ENCODE measurements at regions not wholly inside any gene's neighbourhood (a gene's known extent, or its start where the extent isn't known, plus 50 kb on each side); places are given as distances from the start of the nearest gene placed in this dataset.

DNA sequence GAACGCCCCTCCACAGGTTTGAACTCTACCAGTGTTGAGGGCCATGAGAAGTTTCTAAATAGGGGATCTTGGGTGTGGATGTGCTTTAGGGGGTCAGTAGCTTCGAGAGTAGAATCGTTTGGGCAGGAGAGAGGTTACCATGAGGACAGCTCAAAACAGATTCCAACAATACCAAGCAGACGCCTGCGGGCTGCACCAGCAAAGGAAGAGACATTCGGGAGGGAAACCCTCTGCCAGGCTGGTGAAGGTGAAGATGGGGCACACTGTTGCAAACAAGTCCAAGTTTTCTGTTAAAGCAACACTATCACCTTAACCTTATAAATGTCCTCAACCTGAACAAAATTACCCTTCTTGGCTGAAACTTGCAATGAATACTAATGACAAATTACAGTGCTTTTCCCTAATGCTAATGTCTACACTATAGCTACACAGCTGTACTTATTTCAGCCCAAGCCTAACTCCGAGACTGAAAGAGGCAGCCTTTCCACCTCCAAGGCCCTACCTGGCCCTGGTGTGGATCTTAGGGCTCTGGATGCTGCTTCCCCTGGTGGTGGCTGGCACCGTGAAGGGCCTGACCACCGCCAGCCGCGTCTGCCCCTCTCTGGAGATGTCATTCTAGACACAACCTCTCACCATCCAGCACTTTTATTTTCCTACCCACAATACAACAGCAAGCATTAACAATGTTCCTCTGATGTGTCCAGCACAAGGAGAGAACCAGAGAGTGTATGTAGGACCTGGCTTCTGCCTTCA is 80.1 kb downstream of the DLL1 start:
- Histone ChIP-seq H3K9me3 (ENCODE audit: control insufficient read depth, low read depth, low read length) (no peaks in the 10 kb centered on the region), H3K27ac (ENCODE audit: low read length) (no peak overlapping the region), H3K27me3 (ENCODE audit: control insufficient read depth, insufficient read depth, low read length) (no peaks in the 10 kb centered on the region), H3K4me3 (ENCODE audit: low read length) (no peak overlapping the region), H3K36me3 (ENCODE audit: control insufficient read depth, low read depth, low read length) (no peaks in the 10 kb centered on the region), H3K4me1 (ENCODE audit: control insufficient read depth, low read depth, low read length) (no peaks in the 10 kb centered on the region), H3K9ac (ENCODE audit: low read length) (no peak overlapping the region)

DNA sequence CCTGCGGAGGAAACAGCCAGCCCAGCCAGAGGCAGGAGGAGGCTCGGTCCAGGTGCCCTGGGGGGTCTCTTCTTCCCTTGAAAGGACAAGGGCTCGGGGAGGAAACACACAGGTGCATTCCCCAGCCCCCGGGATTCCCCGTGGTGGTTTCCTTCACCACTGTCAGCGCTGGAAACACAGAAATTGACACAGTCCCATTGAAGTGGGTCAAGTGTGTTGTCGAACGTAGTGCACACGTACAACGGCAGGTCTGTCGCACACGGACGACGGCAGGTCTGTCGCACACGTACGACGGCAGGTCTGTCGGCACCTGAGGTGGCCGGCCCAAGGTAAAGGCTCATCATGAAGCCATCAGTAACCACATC is 80.9 kb downstream of the DLL1 start:
- Histone ChIP-seq H3K9ac (ENCODE audit: low read length) (no peak overlapping the region), H3K27me3 (ENCODE audit: control insufficient read depth, insufficient read depth, low read length) (no peaks in the 10 kb centered on the region), H3K27ac (ENCODE audit: low read length) (no peak overlapping the region), H3K36me3 (ENCODE audit: control insufficient read depth, low read depth, low read length) (no peaks in the 10 kb centered on the region), H3K4me3 (ENCODE audit: low read length) (no peak overlapping the region), H3K4me1 (ENCODE audit: control insufficient read depth, low read depth, low read length) (no peaks in the 10 kb centered on the region), H3K9me3 (ENCODE audit: control insufficient read depth, low read depth, low read length) (no peaks in the 10 kb centered on the region)

DNA sequence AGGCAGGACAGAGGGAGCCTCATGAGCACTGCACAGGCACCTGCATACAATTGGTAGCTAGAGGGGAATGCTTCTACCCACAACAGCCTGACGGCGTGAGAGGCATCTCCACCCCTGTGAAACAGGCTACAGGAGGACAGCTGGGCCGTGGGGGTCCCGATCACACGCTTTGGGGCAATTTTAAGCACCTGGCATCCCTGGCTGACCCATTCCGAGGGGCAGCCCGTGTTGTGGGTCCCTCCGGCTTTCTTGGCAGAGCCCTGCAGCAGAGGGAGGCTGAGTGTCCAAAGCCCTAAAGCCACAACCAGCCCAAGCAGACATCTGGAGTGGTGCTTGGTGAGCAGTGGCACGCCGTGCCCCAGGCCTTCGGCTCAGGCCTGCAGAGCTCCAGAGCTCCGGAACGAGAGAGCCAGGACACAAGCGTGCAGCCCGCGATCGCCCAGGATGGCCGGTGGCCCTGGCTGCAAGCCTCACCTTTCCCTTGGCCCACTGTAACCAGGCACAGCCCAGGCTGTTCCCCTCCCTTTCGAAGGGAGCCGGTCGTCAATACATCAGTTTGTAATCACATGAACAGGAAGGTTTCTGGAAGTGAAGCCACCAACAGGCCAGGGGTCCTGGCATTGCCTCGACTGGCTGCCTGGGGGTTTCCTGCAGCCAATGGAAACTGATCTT is 81.4 kb downstream of the DLL1 start:
- H3K9me3 ChIP-seq (ENCODE audit: control insufficient read depth, low read depth, low read length): no peaks in the 10 kb centered on the region
- H3K27ac ChIP-seq (ENCODE audit: low read length): no peak overlapping the region
- H3K4me3 ChIP-seq (ENCODE audit: low read length): no peak overlapping the region
- no peak overlapping the region for H3K9ac ChIP-seq (ENCODE audit: low read length)
- H3K27me3 ChIP-seq (ENCODE audit: control insufficient read depth, insufficient read depth, low read length): no peaks in the 10 kb centered on the region
- H3K36me3 ChIP-seq (ENCODE audit: control insufficient read depth, low read depth, low read length): no peaks in the 10 kb centered on the region
- H3K4me1 ChIP-seq (ENCODE audit: control insufficient read depth, low read depth, low read length): no peaks in the 10 kb centered on the region

- H3K27me3 ChIP-seq (ENCODE audit: control insufficient read depth, insufficient read depth, low read length): no peaks in the 10 kb centered on the region
- no peak overlapping the region for H3K9ac ChIP-seq (ENCODE audit: low read length)
- H3K9me3 ChIP-seq (ENCODE audit: control insufficient read depth, low read depth, low read length): no peaks in the 10 kb centered on the region
- H3K27ac ChIP-seq (ENCODE audit: low read length): no peak overlapping the region
- no peaks in the 10 kb centered on the region for H3K36me3 ChIP-seq (ENCODE audit: control insufficient read depth, low read depth, low read length)
- H3K4me3 ChIP-seq (ENCODE audit: low read length): no peak overlapping the region
- no peaks in the 10 kb centered on the region for H3K4me1 ChIP-seq (ENCODE audit: control insufficient read depth, low read depth, low read length)
Measured at GRCh38 chr6:170208651-170209353, 82.1 kb downstream of the DLL1 start.

DNA sequence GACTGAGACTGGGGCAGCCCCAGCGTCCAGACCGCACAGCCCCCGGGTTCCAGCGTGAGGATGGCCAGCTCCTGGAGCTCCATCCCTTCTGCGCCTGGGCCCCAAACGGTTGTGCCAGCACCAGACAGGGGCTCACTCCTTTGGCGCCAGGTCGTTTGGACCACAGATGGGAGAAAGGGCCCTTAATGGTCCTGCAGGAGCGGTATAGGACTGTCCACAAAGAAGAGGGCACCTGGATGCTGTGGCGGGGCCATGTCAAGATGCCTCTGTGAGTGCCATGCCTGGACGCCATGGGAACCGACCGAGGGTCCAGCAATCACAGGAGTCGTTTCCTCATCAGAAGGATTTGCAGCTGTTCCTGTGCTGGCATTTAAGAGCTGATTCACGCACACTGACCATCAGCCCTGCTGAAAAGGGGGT is 82.7 kb downstream of the DLL1 start:
- no peaks in the 10 kb centered on the region for H3K27me3 ChIP-seq (ENCODE audit: control insufficient read depth, insufficient read depth, low read length)
- H3K9ac ChIP-seq (ENCODE audit: low read length): no peak overlapping the region
- H3K27ac ChIP-seq (ENCODE audit: low read length): no peak overlapping the region
- H3K9me3 ChIP-seq (ENCODE audit: control insufficient read depth, low read depth, low read length): no peaks in the 10 kb centered on the region
- H3K36me3 ChIP-seq (ENCODE audit: control insufficient read depth, low read depth, low read length): no peaks in the 10 kb centered on the region
- H3K4me3 ChIP-seq (ENCODE audit: low read length): no peak overlapping the region
- H3K4me1 ChIP-seq (ENCODE audit: control insufficient read depth, low read depth, low read length): no peaks in the 10 kb centered on the region

DNA sequence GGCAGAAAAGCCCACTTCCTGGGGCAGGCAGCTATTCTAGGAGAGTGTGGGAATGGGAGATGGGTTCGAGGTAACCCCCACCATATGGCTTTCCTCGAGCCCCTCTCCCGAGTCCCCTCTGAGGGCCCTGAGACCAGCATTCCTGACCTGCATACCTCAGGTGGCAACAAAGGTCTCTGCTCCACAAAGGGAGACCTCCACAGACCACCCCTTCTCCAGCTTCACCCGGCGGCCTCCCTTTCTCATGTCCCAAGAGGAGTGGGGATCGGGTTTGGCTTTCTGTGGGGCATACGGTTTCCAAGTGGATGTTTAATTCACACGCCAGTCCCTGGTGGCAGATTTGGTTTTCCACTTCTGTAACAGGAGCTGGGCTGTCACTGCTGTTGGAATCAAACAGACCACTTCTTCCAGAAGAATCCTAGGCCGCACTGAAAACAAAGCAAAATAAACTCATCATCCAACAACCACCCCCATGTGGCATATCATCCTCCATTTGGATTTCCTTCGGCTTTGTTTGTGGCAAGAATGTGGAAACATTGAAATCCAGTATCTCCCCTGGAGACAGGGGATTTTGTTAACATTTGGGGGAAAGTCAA is 83.2 kb downstream of the DLL1 start:
- H3K27me3 ChIP-seq (ENCODE audit: control insufficient read depth, insufficient read depth, low read length): no peaks in the 10 kb centered on the region
- H3K9ac ChIP-seq (ENCODE audit: low read length): no peak overlapping the region
- H3K36me3 ChIP-seq (ENCODE audit: control insufficient read depth, low read depth, low read length): no peaks in the 10 kb centered on the region
- no peaks in the 10 kb centered on the region for H3K9me3 ChIP-seq (ENCODE audit: control insufficient read depth, low read depth, low read length)
- H3K4me3 ChIP-seq (ENCODE audit: low read length): no peak overlapping the region
- H3K27ac ChIP-seq (ENCODE audit: low read length): no peak overlapping the region
- no peaks in the 10 kb centered on the region for H3K4me1 ChIP-seq (ENCODE audit: control insufficient read depth, low read depth, low read length)

DNA sequence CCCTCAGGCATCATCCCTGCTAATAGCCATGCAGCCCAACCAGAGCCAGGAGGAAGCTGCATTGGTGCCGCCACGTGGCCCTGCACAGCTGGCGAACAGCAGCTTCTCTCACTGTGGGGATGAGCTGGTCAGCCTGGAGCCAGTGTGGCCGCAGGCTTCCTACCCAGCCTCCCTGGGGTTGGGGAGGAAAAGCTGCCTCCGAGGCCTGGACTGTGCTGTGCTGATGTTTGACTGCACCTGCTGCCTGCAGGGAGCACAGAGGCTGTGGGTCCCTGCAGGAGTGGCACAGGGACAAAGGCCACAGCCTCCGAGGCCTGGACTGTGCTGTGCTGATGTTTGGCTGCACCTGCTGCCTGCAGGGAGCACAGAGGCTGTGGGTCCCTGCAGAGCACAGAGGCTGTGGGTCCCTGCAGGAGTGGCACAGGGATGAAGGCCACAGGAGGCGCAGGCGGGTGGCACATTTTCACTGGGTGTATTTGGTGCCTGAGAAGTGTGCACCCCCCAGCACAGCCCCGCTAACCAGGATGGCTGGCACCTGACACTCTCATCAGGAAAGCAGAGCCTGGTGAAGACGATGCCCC is 83.9 kb downstream of the DLL1 start:
- no peak overlapping the region for H3K9ac ChIP-seq (ENCODE audit: low read length)
- H3K9me3 ChIP-seq (ENCODE audit: control insufficient read depth, low read depth, low read length): no peaks in the 10 kb centered on the region
- no peaks in the 10 kb centered on the region for H3K27me3 ChIP-seq (ENCODE audit: control insufficient read depth, insufficient read depth, low read length)
- H3K27ac ChIP-seq (ENCODE audit: low read length): no peak overlapping the region
- no peaks in the 10 kb centered on the region for H3K36me3 ChIP-seq (ENCODE audit: control insufficient read depth, low read depth, low read length)
- H3K4me3 ChIP-seq (ENCODE audit: low read length): no peak overlapping the region
- no peaks in the 10 kb centered on the region for H3K4me1 ChIP-seq (ENCODE audit: control insufficient read depth, low read depth, low read length)

DNA sequence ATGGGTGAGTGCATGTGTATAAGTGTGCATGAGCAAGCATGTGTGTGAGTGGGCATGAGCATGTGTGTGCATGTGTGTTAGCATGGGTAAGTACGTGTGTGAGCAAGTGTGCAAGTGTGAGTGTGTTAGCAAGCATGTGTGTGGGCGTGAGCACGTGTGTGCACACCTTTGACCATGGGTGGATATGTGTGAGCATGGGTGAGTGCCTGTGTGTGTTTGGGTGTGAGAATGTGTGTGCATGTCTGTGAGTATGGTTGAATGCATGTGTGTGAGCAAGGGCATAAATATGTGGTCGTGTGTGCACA is 84.6 kb downstream of the DLL1 start:
- no peaks in the 10 kb centered on the region for H3K4me1 ChIP-seq (ENCODE audit: control insufficient read depth, low read depth, low read length)
- H3K9me3 ChIP-seq (ENCODE audit: control insufficient read depth, low read depth, low read length): no peaks in the 10 kb centered on the region
- H3K27ac ChIP-seq (ENCODE audit: low read length): no peak overlapping the region
- H3K9ac ChIP-seq (ENCODE audit: low read length): no peak overlapping the region
- no peak overlapping the region for H3K4me3 ChIP-seq (ENCODE audit: low read length)
- no peaks in the 10 kb centered on the region for H3K36me3 ChIP-seq (ENCODE audit: control insufficient read depth, low read depth, low read length)
- H3K27me3 ChIP-seq (ENCODE audit: control insufficient read depth, insufficient read depth, low read length): no peaks in the 10 kb centered on the region

DNA sequence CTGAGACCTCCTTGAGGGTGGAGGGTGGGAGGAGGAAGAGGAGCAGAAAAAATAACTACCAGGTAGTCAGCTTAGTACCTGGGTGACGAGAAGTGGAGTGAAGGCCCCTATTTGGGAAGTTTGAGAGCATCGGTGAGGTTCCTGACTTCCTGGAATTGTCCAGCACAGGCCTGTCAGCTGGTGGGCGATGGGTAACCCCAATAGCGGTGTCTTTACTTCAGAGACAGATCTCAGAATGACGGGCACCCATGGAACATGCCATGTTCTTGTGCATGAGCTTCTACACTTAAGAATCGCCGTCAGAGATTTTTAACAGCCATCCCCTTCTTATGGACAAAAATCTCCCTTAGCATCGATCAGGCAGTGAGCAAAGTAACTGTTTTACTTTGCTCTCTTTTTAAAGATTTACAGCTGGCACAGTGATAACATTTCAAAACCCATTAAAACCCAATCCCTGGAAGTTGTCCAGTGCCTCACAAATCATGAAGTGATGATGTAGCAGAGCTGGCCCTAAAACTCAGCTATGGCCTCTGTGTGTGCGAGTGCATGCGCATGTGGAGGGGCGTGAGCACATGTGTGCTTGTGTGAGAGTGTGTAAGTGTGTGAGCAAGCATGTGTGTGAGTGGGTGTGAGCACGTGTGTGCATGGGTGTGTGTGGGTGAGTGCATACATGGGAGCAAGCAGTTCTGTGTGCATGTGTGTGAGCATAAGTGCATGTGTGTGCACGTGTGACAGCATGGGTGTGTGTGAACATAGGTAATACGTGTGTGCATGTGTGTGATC is 85.2 kb downstream of the DLL1 start:
- Histone ChIP-seq H3K27me3 (ENCODE audit: control insufficient read depth, insufficient read depth, low read length) (no peaks in the 10 kb centered on the region), H3K9ac (ENCODE audit: low read length) (no peak overlapping the region), H3K27ac (ENCODE audit: low read length) (no peak overlapping the region), H3K4me1 (ENCODE audit: control insufficient read depth, low read depth, low read length) (no peaks in the 10 kb centered on the region), H3K9me3 (ENCODE audit: control insufficient read depth, low read depth, low read length) (no peaks in the 10 kb centered on the region), H3K36me3 (ENCODE audit: control insufficient read depth, low read depth, low read length) (no peaks in the 10 kb centered on the region), H3K4me3 (ENCODE audit: low read length) (no peak overlapping the region)

DNA sequence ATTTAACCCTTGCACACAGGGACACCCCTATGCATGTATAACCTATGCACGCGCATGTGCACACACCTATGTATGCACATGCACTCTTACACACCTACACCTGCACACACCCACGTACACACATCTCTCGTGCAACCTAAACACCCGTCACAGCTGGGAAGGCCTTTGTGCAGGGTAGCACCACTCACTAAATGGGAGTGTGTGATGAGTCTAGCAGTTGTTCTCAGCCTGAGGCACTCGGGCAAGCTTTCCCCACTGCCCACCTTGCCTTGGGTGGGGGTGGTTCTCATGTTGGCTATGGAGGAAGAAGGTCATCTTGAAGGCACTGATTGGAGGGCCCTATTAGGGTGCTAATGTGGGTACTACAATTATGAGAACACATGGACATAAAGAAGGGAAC is 85.8 kb downstream of the DLL1 start:
- H3K9me3 ChIP-seq (ENCODE audit: control insufficient read depth, low read depth, low read length): no peaks in the 10 kb centered on the region
- no peak overlapping the region for H3K9ac ChIP-seq (ENCODE audit: low read length)
- H3K4me3 ChIP-seq (ENCODE audit: low read length): no peak overlapping the region
- no peak overlapping the region for H3K27ac ChIP-seq (ENCODE audit: low read length)
- H3K36me3 ChIP-seq (ENCODE audit: control insufficient read depth, low read depth, low read length): no peaks in the 10 kb centered on the region
- H3K4me1 ChIP-seq (ENCODE audit: control insufficient read depth, low read depth, low read length): no peaks in the 10 kb centered on the region
- H3K27me3 ChIP-seq (ENCODE audit: control insufficient read depth, insufficient read depth, low read length): no peaks in the 10 kb centered on the region

DNA sequence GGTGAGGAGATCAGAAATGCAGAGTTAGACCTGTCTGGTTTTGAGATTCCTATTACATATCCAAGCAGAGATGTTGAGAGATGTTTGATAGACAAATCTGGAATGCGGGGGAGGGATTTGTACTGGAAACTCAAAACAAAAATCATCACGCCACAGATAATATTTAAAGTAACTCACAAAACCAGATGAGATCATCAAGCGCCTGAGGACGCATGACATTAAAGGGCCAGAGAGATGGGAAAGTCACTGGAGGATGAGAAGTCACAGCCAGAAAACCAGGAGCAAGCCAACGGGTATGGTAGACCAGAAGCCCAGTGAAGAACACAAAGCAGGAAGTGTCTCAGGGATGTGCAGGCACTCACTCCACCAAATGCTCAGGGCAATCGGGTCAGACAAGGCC is 87.7 kb downstream of the DLL1 start:
- no peaks in the 10 kb centered on the region for H3K4me1 ChIP-seq (ENCODE audit: control insufficient read depth, low read depth, low read length)
- H3K9me3 ChIP-seq (ENCODE audit: control insufficient read depth, low read depth, low read length): no peaks in the 10 kb centered on the region
- no peaks in the 10 kb centered on the region for H3K27me3 ChIP-seq (ENCODE audit: control insufficient read depth, insufficient read depth, low read length)
- no peak overlapping the region for H3K9ac ChIP-seq (ENCODE audit: low read length)
- H3K4me3 ChIP-seq (ENCODE audit: low read length): no peak overlapping the region
- no peaks in the 10 kb centered on the region for H3K36me3 ChIP-seq (ENCODE audit: control insufficient read depth, low read depth, low read length)
- H3K27ac ChIP-seq (ENCODE audit: low read length): no peak overlapping the region
